ENCODE measurements at regions not wholly inside any gene's neighbourhood (a gene's known extent, or its start where the extent isn't known, plus 50 kb on each side); places are given as distances from the start of the nearest gene placed in this dataset.
A peak's percentile ranks its signal among the peaks of the same experiment; 100 is the strongest.
"Not testable (repeated sequence)": the region's sequence is repeated elsewhere in the genome, so short reads cannot be mapped to it uniquely, and the experiment has no call there.

GRCh38 chr1:4482526-4482925 is 171.9 kb upstream of the AJAP1 start:
- Histone ChIP-seq H3K36me3 (ENCODE audit: control insufficient read depth, insufficient read depth, low read length) (no peaks in the 10 kb centered on the region), H3K4me1 (ENCODE audit: control insufficient read depth, insufficient read depth, low read length) (no peaks in the 10 kb centered on the region), H3K9me3 (replicated peaks; ENCODE audit: control insufficient read depth, low read depth, low read length) (no peaks in the 10 kb centered on the region), H3K27ac (ENCODE audit: low read length) (no peak overlapping the region), H3K27me3 (ENCODE audit: control insufficient read depth, insufficient read depth, low read length) (peaks cover 2% of the 10 kb centered on the region), H3K4me3 (ENCODE audit: low read length) (no peak overlapping the region)
- no peak for DNase-seq
- WGBS (ENCODE audit: insufficient coverage), result 85% methylated on average over 14 of the region's 21 CpGs

GRCh38 chr1:4483021-4483625 is 171.3 kb upstream of the AJAP1 start:
- H3K4me3 ChIP-seq (ENCODE audit: low read length), result no peak overlapping the region
- H3K27me3 ChIP-seq (ENCODE audit: control insufficient read depth, insufficient read depth, low read length), result peaks cover 2% of the 10 kb centered on the region
- DNase-seq, result no peak
- 42% methylated on average over 4 of the region's 8 CpGs for WGBS (ENCODE audit: insufficient coverage)
- H3K9me3 ChIP-seq (replicated peaks; ENCODE audit: control insufficient read depth, low read depth, low read length), result no peaks in the 10 kb centered on the region
- H3K27ac ChIP-seq (ENCODE audit: low read length), result no peak overlapping the region
- no peaks in the 10 kb centered on the region for H3K4me1 ChIP-seq (ENCODE audit: control insufficient read depth, insufficient read depth, low read length)
- H3K36me3 ChIP-seq (ENCODE audit: control insufficient read depth, insufficient read depth, low read length), result no peaks in the 10 kb centered on the region

- Histone ChIP-seq H3K4me3 (ENCODE audit: low read length) (no peak overlapping the region), H3K9me3 (replicated peaks; ENCODE audit: control insufficient read depth, low read depth, low read length) (no peaks in the 10 kb centered on the region), H3K4me1 (ENCODE audit: control insufficient read depth, insufficient read depth, low read length) (no peaks in the 10 kb centered on the region), H3K27ac (ENCODE audit: low read length) (no peak overlapping the region), H3K36me3 (ENCODE audit: control insufficient read depth, insufficient read depth, low read length) (no peaks in the 10 kb centered on the region), H3K27me3 (ENCODE audit: control insufficient read depth, insufficient read depth, low read length) (peaks cover 2% of the 10 kb centered on the region)
- DNase-seq, result no peak
- WGBS (ENCODE audit: insufficient coverage), result no CpG with 5 or more reads among the region's 6 CpGs
Measured at GRCh38 chr1:4485398-4485797, 169.0 kb upstream of the AJAP1 start.

DNA sequence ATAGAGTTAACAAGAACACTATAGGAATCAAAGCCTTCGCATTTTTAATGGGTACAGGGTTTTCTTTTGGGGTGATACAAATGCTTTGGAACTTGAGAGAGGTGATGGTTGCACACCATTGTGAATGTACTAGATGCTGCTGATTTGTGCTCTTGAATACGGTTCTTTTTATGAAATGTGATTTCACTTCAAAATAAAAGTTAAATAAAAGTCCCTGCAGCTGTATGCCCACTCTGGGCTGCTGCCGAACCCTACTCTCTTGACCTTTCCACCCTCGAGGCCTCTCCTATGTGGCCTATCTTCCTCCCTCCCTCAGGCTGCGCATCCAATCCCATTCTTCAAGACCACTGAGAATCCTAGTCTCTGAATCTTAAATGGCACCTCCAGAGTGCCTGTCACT is 168.5 kb upstream of the AJAP1 start:
- no peak for DNase-seq
- H3K36me3 ChIP-seq (ENCODE audit: control insufficient read depth, insufficient read depth, low read length), result no peaks in the 10 kb centered on the region
- no peak overlapping the region for H3K4me3 ChIP-seq (ENCODE audit: low read length)
- WGBS (ENCODE audit: insufficient coverage), result 75% methylated on average over 3 of the region's 5 CpGs
- H3K27me3 ChIP-seq (ENCODE audit: control insufficient read depth, insufficient read depth, low read length), result peaks cover 2% of the 10 kb centered on the region
- H3K27ac ChIP-seq (ENCODE audit: low read length), result no peak overlapping the region
- H3K4me1 ChIP-seq (ENCODE audit: control insufficient read depth, insufficient read depth, low read length), result no peaks in the 10 kb centered on the region
- H3K9me3 ChIP-seq (replicated peaks; ENCODE audit: control insufficient read depth, low read depth, low read length), result no peaks in the 10 kb centered on the region

DNA sequence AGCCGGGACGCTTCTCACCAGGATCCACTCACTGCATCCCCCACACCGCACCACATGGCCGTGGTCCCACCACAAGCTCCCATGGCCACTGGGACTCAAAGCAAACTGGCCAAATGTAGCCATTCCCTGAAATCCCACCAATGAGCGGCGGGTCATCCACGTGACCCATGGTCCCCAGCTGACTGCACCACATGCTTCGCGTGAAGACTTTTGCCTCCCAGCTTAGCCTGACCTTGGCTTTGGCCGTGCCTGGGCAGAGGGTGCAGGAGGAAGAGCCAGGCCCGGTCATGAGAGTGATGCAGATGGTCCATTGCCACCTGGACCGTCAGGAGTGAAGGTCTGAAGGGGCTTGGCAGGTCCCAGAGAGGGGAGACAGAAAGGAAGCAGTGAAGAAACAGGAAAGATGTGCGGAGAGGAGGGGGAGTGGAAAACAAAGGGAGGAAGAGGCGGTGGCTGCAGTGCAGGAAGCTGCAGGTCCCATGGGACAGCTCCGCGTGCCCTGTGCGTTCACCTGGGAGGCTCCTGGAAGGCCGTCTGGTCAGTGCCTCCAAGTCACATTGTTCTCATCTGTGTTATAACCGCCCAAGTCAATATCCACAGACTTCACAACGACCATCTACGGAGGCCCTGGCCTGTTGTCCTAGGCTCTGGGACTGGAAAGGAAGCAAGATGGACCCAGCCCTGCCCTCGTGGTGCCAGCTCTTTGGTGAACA is 167.8 kb upstream of the AJAP1 start:
- Histone ChIP-seq H3K9me3 (replicated peaks; ENCODE audit: control insufficient read depth, low read depth, low read length) (no peaks in the 10 kb centered on the region), H3K27me3 (ENCODE audit: control insufficient read depth, insufficient read depth, low read length) (peaks cover 2% of the 10 kb centered on the region), H3K27ac (ENCODE audit: low read length) (no peak overlapping the region), H3K4me3 (ENCODE audit: low read length) (no peak overlapping the region), H3K4me1 (ENCODE audit: control insufficient read depth, insufficient read depth, low read length) (no peaks in the 10 kb centered on the region), H3K36me3 (ENCODE audit: control insufficient read depth, insufficient read depth, low read length) (no peaks in the 10 kb centered on the region)
- no peak for DNase-seq
- WGBS (ENCODE audit: insufficient coverage), result 85% methylated on average over 15 of the region's 22 CpGs

- no peaks in the 10 kb centered on the region for H3K36me3 ChIP-seq (ENCODE audit: control insufficient read depth, insufficient read depth, low read length)
- no peaks in the 10 kb centered on the region for H3K9me3 ChIP-seq (replicated peaks; ENCODE audit: control insufficient read depth, low read depth, low read length)
- no peak for DNase-seq
- H3K4me3 ChIP-seq (ENCODE audit: low read length), result no peak overlapping the region
- no peak overlapping the region for H3K27ac ChIP-seq (ENCODE audit: low read length)
- WGBS (ENCODE audit: insufficient coverage), result 53% methylated on average over 3 of the region's 7 CpGs
- no peaks in the 10 kb centered on the region for H3K4me1 ChIP-seq (ENCODE audit: control insufficient read depth, insufficient read depth, low read length)
- no peaks in the 10 kb centered on the region for H3K27me3 ChIP-seq (ENCODE audit: control insufficient read depth, insufficient read depth, low read length)
Measured at GRCh38 chr1:4488018-4488417, 166.4 kb upstream of the AJAP1 start.

- Histone ChIP-seq H3K4me1 (ENCODE audit: control insufficient read depth, insufficient read depth, low read length) (peaks cover 9% of the 10 kb centered on the region), H3K4me3 (ENCODE audit: low read length) (no peak overlapping the region), H3K9me3 (replicated peaks; ENCODE audit: control insufficient read depth, low read depth, low read length) (no peaks in the 10 kb centered on the region), H3K27me3 (ENCODE audit: control insufficient read depth, insufficient read depth, low read length) (no peaks in the 10 kb centered on the region), H3K36me3 (ENCODE audit: control insufficient read depth, insufficient read depth, low read length) (no peaks in the 10 kb centered on the region), H3K27ac (ENCODE audit: low read length) (no peak overlapping the region)
- WGBS (ENCODE audit: insufficient coverage), result 73% methylated on average over 6 of the region's 7 CpGs
- no peak for DNase-seq
Measured at GRCh38 chr1:4489486-4489885, 164.9 kb upstream of the AJAP1 start.

GRCh38 chr1:4489992-4490391 is 164.4 kb upstream of the AJAP1 start:
- peaks cover 13% of the 10 kb centered on the region for H3K4me1 ChIP-seq (ENCODE audit: control insufficient read depth, insufficient read depth, low read length)
- not testable (repeated sequence) for H3K27me3 ChIP-seq (ENCODE audit: control insufficient read depth, insufficient read depth, low read length); H3K4me3 ChIP-seq (ENCODE audit: low read length); H3K9me3 ChIP-seq (replicated peaks; ENCODE audit: control insufficient read depth, low read depth, low read length); DNase-seq; H3K36me3 ChIP-seq (ENCODE audit: control insufficient read depth, insufficient read depth, low read length); H3K27ac ChIP-seq (ENCODE audit: low read length)

GRCh38 chr1:4494027-4494426 is 160.4 kb upstream of the AJAP1 start:
- no peaks in the 10 kb centered on the region for H3K9me3 ChIP-seq (replicated peaks; ENCODE audit: control insufficient read depth, low read depth, low read length)
- no peak overlapping the region for H3K27ac ChIP-seq (ENCODE audit: low read length)
- H3K36me3 ChIP-seq (ENCODE audit: control insufficient read depth, insufficient read depth, low read length), result no peaks in the 10 kb centered on the region
- WGBS (ENCODE audit: insufficient coverage), result 49% methylated on average over 5 of the region's 5 CpGs
- H3K4me1 ChIP-seq (ENCODE audit: control insufficient read depth, insufficient read depth, low read length), result peaks cover 13% of the 10 kb centered on the region
- no peaks in the 10 kb centered on the region for H3K27me3 ChIP-seq (ENCODE audit: control insufficient read depth, insufficient read depth, low read length)
- DNase-seq, result peak; percentile 45
- H3K4me3 ChIP-seq (ENCODE audit: low read length), result no peak overlapping the region

GRCh38 chr1:4494558-4494957 is 159.9 kb upstream of the AJAP1 start:
- peaks cover 13% of the 10 kb centered on the region for H3K4me1 ChIP-seq (ENCODE audit: control insufficient read depth, insufficient read depth, low read length)
- 0% methylated on average over 2 of the region's 7 CpGs for WGBS (ENCODE audit: insufficient coverage)

GRCh38 chr1:4495809-4496208 is 158.6 kb upstream of the AJAP1 start:
- Histone ChIP-seq H3K27ac (ENCODE audit: low read length) (no peak overlapping the region), H3K9me3 (replicated peaks; ENCODE audit: control insufficient read depth, low read depth, low read length) (no peaks in the 10 kb centered on the region), H3K4me1 (ENCODE audit: control insufficient read depth, insufficient read depth, low read length) (peaks cover 13% of the 10 kb centered on the region), H3K27me3 (ENCODE audit: control insufficient read depth, insufficient read depth, low read length) (no peaks in the 10 kb centered on the region), H3K4me3 (ENCODE audit: low read length) (no peak overlapping the region), H3K36me3 (ENCODE audit: control insufficient read depth, insufficient read depth, low read length) (no peaks in the 10 kb centered on the region)
- 77% methylated on average over 12 of the region's 12 CpGs for WGBS (ENCODE audit: insufficient coverage)
- DNase-seq, result no peak

More at GRCh38 chr1:4494558-4494957, 159.9 kb upstream of the AJAP1 start:
- Histone ChIP-seq H3K27me3 (ENCODE audit: control insufficient read depth, insufficient read depth, low read length) (no peaks in the 10 kb centered on the region), H3K27ac (ENCODE audit: low read length) (no peak overlapping the region), H3K4me3 (ENCODE audit: low read length) (no peak overlapping the region), H3K9me3 (replicated peaks; ENCODE audit: control insufficient read depth, low read depth, low read length) (no peaks in the 10 kb centered on the region), H3K36me3 (ENCODE audit: control insufficient read depth, insufficient read depth, low read length) (no peaks in the 10 kb centered on the region)
- no peak for DNase-seq
